H1 (cell line): ENCODE measurements at regions not wholly inside any gene's neighbourhood (a gene's known extent, or its start where the extent isn't known, plus 50 kb on each side); places are given as distances from the start of the nearest gene placed in this dataset.

Experiments used
- CTCF ChIA-PET: fragments of 300-600 bp; sonication (Branson Sonifier 250); formaldehyde crosslinking; loops from one replicate; lab custom pipeline; 2021; ENCODE audit not compliant: partially characterized antibody; lab: Charles Lee
- POLR2A ChIA-PET: fragments of 300-600 bp; sonication (Branson Sonifier 250); formaldehyde crosslinking; loops from one replicate; lab custom pipeline; 2021; ENCODE audit warnings: inconsistent platforms; ENCODE audit not compliant: partially characterized antibody; lab: Charles Lee
- DNase-seq, 2 experiments: peaks; one replicate each; pipeline versions ENCODE4 v3.0.0 to v3.0.0-alpha.2; 2010 to 2022; ENCODE audit warnings: low spot score in 2 of 2, low read depth in 1 of 2, mixed read lengths in 1 of 2
- FAIRE-seq: peaks from 2 replicates; lab custom pipeline; 2011; peaks lifted over from hg19 to GRCh38; lab: Jason Lieb, UNC
- H2AFZ ChIP-seq: 2 replicates; pipeline ENCODE4 v1.8.1; 2012; ENCODE audit warnings: low read length, inconsistent platforms
- H2AK5ac ChIP-seq: 2 replicates; pipeline ENCODE4 v1.6.1; 2013; ENCODE audit warnings: low read depth, low read length
- H2BK120ac ChIP-seq: replicated peaks from 2 replicates; pipeline ENCODE3; 2013; ENCODE audit warnings: low read depth, low read length, inconsistent platforms
- H2BK12ac ChIP-seq: 2 replicates; pipeline ENCODE4 v1.6.1; 2013; ENCODE audit warnings: low read depth, low read length
- H2BK15ac ChIP-seq: 2 replicates; pipeline ENCODE4 v1.6.1; 2013; ENCODE audit warnings: low read length
- H2BK20ac ChIP-seq: 2 replicates; pipeline ENCODE4 v1.6.1; 2013; ENCODE audit warnings: low read length
- H2BK5ac ChIP-seq: 2 replicates; pipeline ENCODE4 v1.6.1; 2013; ENCODE audit warnings: low read depth, low read length
- H3K14ac ChIP-seq: 2 replicates; pipeline ENCODE4 v1.6.1; 2013; ENCODE audit warnings: inconsistent platforms; ENCODE audit not compliant: insufficient read length
- H3K18ac ChIP-seq: 2 replicates; pipeline ENCODE4 v1.6.1; 2013; ENCODE audit warnings: low read length; ENCODE audit errors: extremely low read depth
- H3K23ac ChIP-seq: 2 replicates; pipeline ENCODE4 v1.6.1; 2013; ENCODE audit warnings: inconsistent platforms; ENCODE audit not compliant: insufficient read length
- H3K23me2 ChIP-seq: 2 replicates; pipeline ENCODE4 v1.6.1; 2013; ENCODE audit warnings: low read depth, low read length
- H3K27ac ChIP-seq: 2 replicates; pipeline ENCODE4 v1.6.1; 2011; ENCODE audit warnings: low read depth, low read length, inconsistent platforms
- H3K27me3 ChIP-seq, 4 experiments: replicated peaks in 1 of 4; 1 replicate in 1 of 4; 2 replicates in 3 of 4; pipeline versions ENCODE4 v1.6.1 to v1.8.1; 2011 to 2013; ENCODE audit warnings: low read length in 3 of 4, mild to moderate bottlenecking in 3 of 4, inconsistent platforms in 2 of 4, mixed read lengths in 2 of 4, moderate library complexity in 1 of 4; ENCODE audit not compliant: control insufficient read depth in 3 of 4, insufficient read depth in 3 of 4; ENCODE audit errors: extremely low read depth in 1 of 4
- H3K36me3 ChIP-seq, 4 experiments: 2 replicates each; pipeline versions ENCODE4 v1.6.1 to v1.8.1; 2011 to 2013; ENCODE audit warnings: mild to moderate bottlenecking in 4 of 4, low read length in 3 of 4, moderate library complexity in 2 of 4, control low read depth in 1 of 4, inconsistent platforms in 1 of 4; ENCODE audit not compliant: insufficient read depth in 4 of 4, control insufficient read depth in 2 of 4
- H3K4ac ChIP-seq: replicated peaks from 2 replicates; pipeline ENCODE3; 2013; ENCODE audit warnings: low read length, low read depth, mixed read lengths, inconsistent platforms; ENCODE audit not compliant: insufficient read length
- H3K4me1 ChIP-seq, 4 experiments: replicated peaks in 1 of 4; 1 replicate in 1 of 4; 2 replicates in 3 of 4; pipeline versions ENCODE4 v1.6.1 to v1.8.1; 2011 to 2013; ENCODE audit warnings: low read length in 3 of 4, inconsistent platforms in 2 of 4, mixed read lengths in 1 of 4; ENCODE audit not compliant: insufficient read depth in 4 of 4, control insufficient read depth in 3 of 4
- H3K4me2 ChIP-seq, 2 experiments: 2 replicates each; pipeline versions ENCODE4 v1.6.1 to v1.8.1; 2011 to 2013; ENCODE audit warnings: low read depth in 2 of 2, low read length in 2 of 2, control low read depth in 1 of 2, inconsistent platforms in 1 of 2, mild to moderate bottlenecking in 1 of 2; ENCODE audit not compliant: insufficient read depth in 1 of 2
- H3K4me3 ChIP-seq, 4 experiments: fragments of 200-600, 300-600 bp in 1 of 4; sonication (generic), shearing (Covaris generic), sonication (Bioruptor Twin) in 1 of 4; 2 replicates each; pipeline versions ENCODE4 v1.5.1 to v1.8.1; 2011 to 2016; ENCODE audit warnings: low read length in 4 of 4, low read depth in 3 of 4, control low read depth in 2 of 4, inconsistent platforms in 2 of 4, mild to moderate bottlenecking in 2 of 4, mixed read lengths in 1 of 4, moderate library complexity in 1 of 4; ENCODE audit not compliant: insufficient read depth in 2 of 4; ENCODE audit errors: extremely low read depth in 1 of 4
- H3K56ac ChIP-seq: replicated peaks from 2 replicates; pipeline ENCODE3; 2013; ENCODE audit warnings: low read depth, mild to moderate bottlenecking, mixed read lengths, low read length, inconsistent platforms; ENCODE audit not compliant: insufficient read length
- H3K79me1 ChIP-seq: 2 replicates; pipeline ENCODE4 v1.6.1; 2013; ENCODE audit warnings: low read depth, low read length, control low read depth
- H3K79me2 ChIP-seq, 2 experiments: 2 replicates each; pipeline versions ENCODE4 v1.6.1 to v1.8.1; 2012 to 2013; ENCODE audit warnings: low read length in 2 of 2, mild to moderate bottlenecking in 2 of 2, inconsistent platforms in 1 of 2; ENCODE audit not compliant: insufficient read depth in 2 of 2, control insufficient read depth in 1 of 2
- H3K9ac ChIP-seq, 4 experiments: replicated peaks in 1 of 4; 1 replicate in 1 of 4; 2 replicates in 3 of 4; pipeline versions ENCODE4 v1.6.1 to v1.8.1; 2011 to 2013; ENCODE audit warnings: low read depth in 3 of 4, low read length in 3 of 4, control low read depth in 2 of 4, mild to moderate bottlenecking in 2 of 4, moderate library complexity in 2 of 4, inconsistent platforms in 1 of 4; ENCODE audit errors: extremely low read depth in 1 of 4
- H3K9me3 ChIP-seq, 2 experiments: 2 replicates each; pipeline versions ENCODE4 v1.6.1 to v1.8.1; 2012 to 2013; ENCODE audit warnings: mild to moderate bottlenecking in 2 of 2, moderate library complexity in 2 of 2, control low read depth in 1 of 2, inconsistent platforms in 1 of 2, low read depth in 1 of 2, low read length in 1 of 2, mixed read lengths in 1 of 2; ENCODE audit not compliant: insufficient read depth in 2 of 2
- H4K20me1 ChIP-seq, 2 experiments: replicated peaks in 1 of 2; 2 replicates each; pipeline versions ENCODE3 to v1.8.1; 2011 to 2013; ENCODE audit warnings: inconsistent platforms in 2 of 2, low read length in 2 of 2, mild to moderate bottlenecking in 1 of 2; ENCODE audit not compliant: insufficient read depth in 2 of 2, control insufficient read depth in 1 of 2
- H4K5ac ChIP-seq: 2 replicates; pipeline ENCODE4 v1.6.1; 2013; ENCODE audit warnings: low read length, low read depth, mixed read lengths, inconsistent platforms; ENCODE audit not compliant: insufficient read length
- H4K8ac ChIP-seq: 2 replicates; pipeline ENCODE4 v1.8.0; 2013; ENCODE audit warnings: mild to moderate bottlenecking, moderate library complexity, low read length, inconsistent platforms; ENCODE audit not compliant: insufficient read depth; ENCODE audit errors: extremely low read depth
- H4K91ac ChIP-seq: replicated peaks from 2 replicates; pipeline ENCODE3; 2013; ENCODE audit warnings: low read length, mixed read lengths, inconsistent platforms; ENCODE audit not compliant: insufficient read length
- EGR1 ChIP-seq: IDR thresholded peaks from 2 replicates; pipeline ENCODE4 v1.6.1; 2011; ENCODE audit warnings: low read depth, low read length, borderline replicate concordance
- KDM1A ChIP-seq: fragments of 200-600, 300-600 bp; sonication (generic); IDR thresholded peaks from 2 replicates; pipeline ENCODE4 v1.7.1; 2016; ENCODE audit warnings: mild to moderate bottlenecking, low read length, borderline replicate concordance
- SIN3A ChIP-seq, 2 experiments: IDR thresholded peaks in 1 of 2; conservative IDR thresholded peaks in 1 of 2; 2 replicates each; pipeline ENCODE4 v1.6.1; 2011 to 2012; ENCODE audit warnings: low read length in 2 of 2, improper control_type of control experiment in 1 of 2, low read depth in 1 of 2, mild to moderate bottlenecking in 1 of 2
- TAF1 ChIP-seq: IDR thresholded peaks from 2 replicates; pipeline ENCODE4 v1.6.1; 2011; ENCODE audit warnings: mild to moderate bottlenecking, low read depth, low read length
- WGBS, 2 experiments: shearing (Covaris generic) in 1 of 2; methylation state at CpG; one replicate each; pipeline versions ENCODE4 v1.1.6 to v1.1.7; 2013 to 2015; ENCODE audit warnings: low lambda C conversion rate in 2 of 2, mixed read lengths in 2 of 2, inconsistent platforms in 1 of 2, low coverage in 1 of 2, missing lambda C conversion rate in 1 of 2; ENCODE audit not compliant: insufficient replicate concordance in 2 of 2, insufficient coverage in 1 of 2, insufficient read length in 1 of 2; ENCODE audit errors: extremely low coverage in 1 of 2, missing lambda C conversion rate in 1 of 2; 5-methylcytosine and 5-hydroxymethylcytosine counted together
- TF ChIP-seq, protein P1 (sequence below), 3 experiments: IDR thresholded peaks; 1 replicate in 2 of 3; 2 replicates in 1 of 3; pipeline versions ENCODE4 v1.5.1 to v1.6.1; 2011; ENCODE audit warnings: low read length in 3 of 3, mild to moderate bottlenecking in 3 of 3, inconsistent platforms in 2 of 3, low read depth in 1 of 3, moderate library complexity in 1 of 3; ENCODE audit not compliant: insufficient read depth in 1 of 3; ENCODE audit errors: control extremely low read depth in 1 of 3

DNA sequence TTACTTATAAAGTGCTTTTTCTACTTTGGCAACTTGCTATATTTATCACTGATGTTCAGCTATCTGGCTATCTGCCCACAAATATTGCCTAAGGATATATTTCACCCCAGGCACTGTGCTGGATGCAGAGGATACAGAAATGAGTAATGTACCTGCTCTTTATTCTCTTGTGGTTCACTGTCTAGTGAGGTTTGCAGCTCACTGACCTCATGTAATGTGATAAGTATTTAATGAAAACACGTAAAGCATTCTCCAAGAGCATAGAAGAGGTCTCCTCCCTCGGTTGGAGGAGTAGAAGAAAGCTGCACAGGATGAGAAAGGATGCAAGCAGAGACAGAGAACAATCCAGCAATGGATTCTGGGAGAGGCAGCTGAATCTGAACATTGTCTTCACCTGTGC, 610.7 kb downstream of the CBLN4 start:
- no peak overlapping the region for H2BK15ac ChIP-seq

More for the DNA sequence above, 610.7 kb downstream of the CBLN4 start:
- H3K4me1 ChIP-seq = no peaks in the 10 kb centered on the region
- H3K4me2 ChIP-seq = no peak overlapping the region
- H3K9ac ChIP-seq = no peak overlapping the region
- H2AK5ac ChIP-seq = no peak overlapping the region
- no peak overlapping the region for H4K91ac ChIP-seq
- H3K27ac ChIP-seq = no peak overlapping the region
- no peaks in the 10 kb centered on the region for H3K79me1 ChIP-seq
- no peak overlapping the region for H2BK20ac ChIP-seq
- H3K4ac ChIP-seq = no peak overlapping the region
- H4K20me1 ChIP-seq = no peaks in the 10 kb centered on the region
- no peak overlapping the region for H3K18ac ChIP-seq
- no peak for TF ChIP-seq KDM1A
- no peak for TF ChIP-seq SIN3A (conservative IDR thresholded peaks at IDR 0.05 in 1 of 2, IDR thresholded peaks at IDR 0.05 in 1 of 2; ENCODE audit: low read depth in 1 of 2, low read length in 2 of 2)
- no peak for TF ChIP-seq TAF1
- no peak for TF ChIP-seq EGR1
- TF ChIP-seq, protein P1, sequence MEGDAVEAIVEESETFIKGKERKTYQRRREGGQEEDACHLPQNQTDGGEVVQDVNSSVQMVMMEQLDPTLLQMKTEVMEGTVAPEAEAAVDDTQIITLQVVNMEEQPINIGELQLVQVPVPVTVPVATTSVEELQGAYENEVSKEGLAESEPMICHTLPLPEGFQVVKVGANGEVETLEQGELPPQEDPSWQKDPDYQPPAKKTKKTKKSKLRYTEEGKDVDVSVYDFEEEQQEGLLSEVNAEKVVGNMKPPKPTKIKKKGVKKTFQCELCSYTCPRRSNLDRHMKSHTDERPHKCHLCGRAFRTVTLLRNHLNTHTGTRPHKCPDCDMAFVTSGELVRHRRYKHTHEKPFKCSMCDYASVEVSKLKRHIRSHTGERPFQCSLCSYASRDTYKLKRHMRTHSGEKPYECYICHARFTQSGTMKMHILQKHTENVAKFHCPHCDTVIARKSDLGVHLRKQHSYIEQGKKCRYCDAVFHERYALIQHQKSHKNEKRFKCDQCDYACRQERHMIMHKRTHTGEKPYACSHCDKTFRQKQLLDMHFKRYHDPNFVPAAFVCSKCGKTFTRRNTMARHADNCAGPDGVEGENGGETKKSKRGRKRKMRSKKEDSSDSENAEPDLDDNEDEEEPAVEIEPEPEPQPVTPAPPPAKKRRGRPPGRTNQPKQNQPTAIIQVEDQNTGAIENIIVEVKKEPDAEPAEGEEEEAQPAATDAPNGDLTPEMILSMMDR (IDR thresholded peaks at IDR 0.05; ENCODE audit: control extremely low read depth in 1 of 3, insufficient read depth in 1 of 3, low read depth in 1 of 3, low read length in 3 of 3) = no peak
- H2BK12ac ChIP-seq = no peak overlapping the region
- FAIRE-seq (no peak), DNase-seq (no peak)
- H3K27me3 ChIP-seq = no peaks in the 10 kb centered on the region
- H3K23ac ChIP-seq = no peak overlapping the region
- POLR2A ChIA-PET = no interaction called here
- WGBS, 2 experiments = 87% methylated on average over 2 of the region's 2 CpGs; no CpG with 5 or more reads in 1 of the 2 experiments
- CTCF ChIA-PET = no interaction called here
- H3K9me3 ChIP-seq = no peaks in the 10 kb centered on the region
- H3K4me3 ChIP-seq = no peak overlapping the region
- no peaks in the 10 kb centered on the region for H3K23me2 ChIP-seq
- H3K56ac ChIP-seq = no peak overlapping the region
- no peaks in the 10 kb centered on the region for H3K36me3 ChIP-seq
- no peak overlapping the region for H2BK5ac ChIP-seq
- no peak overlapping the region for H2BK120ac ChIP-seq
- no peaks in the 10 kb centered on the region for H3K79me2 ChIP-seq
- no peak overlapping the region for H2AFZ ChIP-seq
- H4K8ac ChIP-seq = no peak overlapping the region
- no peak overlapping the region for H3K14ac ChIP-seq
- H4K5ac ChIP-seq = no peak overlapping the region
